H1 (cell line): ENCODE measurements at regions not wholly inside any gene's neighbourhood (a gene's known extent, or its start where the extent isn't known, plus 50 kb on each side); places are given as distances from the start of the nearest gene placed in this dataset.

Experiments
- CTCF ChIA-PET: fragments of 300-600 bp; sonication (Branson Sonifier 250); formaldehyde crosslinking; loops from one replicate; lab custom pipeline; 2021; ENCODE audit not compliant: partially characterized antibody; lab: Charles Lee
- POLR2A ChIA-PET: fragments of 300-600 bp; sonication (Branson Sonifier 250); formaldehyde crosslinking; loops from one replicate; lab custom pipeline; 2021; ENCODE audit warnings: inconsistent platforms; ENCODE audit not compliant: partially characterized antibody; lab: Charles Lee
- DNase-seq, 2 experiments: peaks; one replicate each; pipeline versions ENCODE4 v3.0.0 to v3.0.0-alpha.2; 2010 to 2022; ENCODE audit warnings: low spot score in 2 of 2, low read depth in 1 of 2, mixed read lengths in 1 of 2
- FAIRE-seq: peaks from 2 replicates; lab custom pipeline; 2011; peaks lifted over from hg19 to GRCh38; lab: Jason Lieb, UNC
- H2AFZ ChIP-seq: 2 replicates; pipeline ENCODE4 v1.8.1; 2012; ENCODE audit warnings: low read length, inconsistent platforms
- H2AK5ac ChIP-seq: 2 replicates; pipeline ENCODE4 v1.6.1; 2013; ENCODE audit warnings: low read depth, low read length
- H2BK120ac ChIP-seq: replicated peaks from 2 replicates; pipeline ENCODE3; 2013; ENCODE audit warnings: low read depth, low read length, inconsistent platforms
- H2BK12ac ChIP-seq: 2 replicates; pipeline ENCODE4 v1.6.1; 2013; ENCODE audit warnings: low read depth, low read length
- H2BK15ac ChIP-seq: 2 replicates; pipeline ENCODE4 v1.6.1; 2013; ENCODE audit warnings: low read length
- H2BK20ac ChIP-seq: 2 replicates; pipeline ENCODE4 v1.6.1; 2013; ENCODE audit warnings: low read length
- H2BK5ac ChIP-seq: 2 replicates; pipeline ENCODE4 v1.6.1; 2013; ENCODE audit warnings: low read depth, low read length
- H3K14ac ChIP-seq: 2 replicates; pipeline ENCODE4 v1.6.1; 2013; ENCODE audit warnings: inconsistent platforms; ENCODE audit not compliant: insufficient read length
- H3K18ac ChIP-seq: 2 replicates; pipeline ENCODE4 v1.6.1; 2013; ENCODE audit warnings: low read length; ENCODE audit errors: extremely low read depth
- H3K23ac ChIP-seq: 2 replicates; pipeline ENCODE4 v1.6.1; 2013; ENCODE audit warnings: inconsistent platforms; ENCODE audit not compliant: insufficient read length
- H3K23me2 ChIP-seq: 2 replicates; pipeline ENCODE4 v1.6.1; 2013; ENCODE audit warnings: low read depth, low read length
- H3K27ac ChIP-seq: 2 replicates; pipeline ENCODE4 v1.6.1; 2011; ENCODE audit warnings: low read depth, low read length, inconsistent platforms
- H3K27me3 ChIP-seq, 4 experiments: replicated peaks in 1 of 4; 1 replicate in 1 of 4; 2 replicates in 3 of 4; pipeline versions ENCODE4 v1.6.1 to v1.8.1; 2011 to 2013; ENCODE audit warnings: low read length in 3 of 4, mild to moderate bottlenecking in 3 of 4, inconsistent platforms in 2 of 4, mixed read lengths in 2 of 4, moderate library complexity in 1 of 4; ENCODE audit not compliant: control insufficient read depth in 3 of 4, insufficient read depth in 3 of 4; ENCODE audit errors: extremely low read depth in 1 of 4
- H3K36me3 ChIP-seq, 4 experiments: 2 replicates each; pipeline versions ENCODE4 v1.6.1 to v1.8.1; 2011 to 2013; ENCODE audit warnings: mild to moderate bottlenecking in 4 of 4, low read length in 3 of 4, moderate library complexity in 2 of 4, control low read depth in 1 of 4, inconsistent platforms in 1 of 4; ENCODE audit not compliant: insufficient read depth in 4 of 4, control insufficient read depth in 2 of 4
- H3K4ac ChIP-seq: replicated peaks from 2 replicates; pipeline ENCODE3; 2013; ENCODE audit warnings: low read length, low read depth, mixed read lengths, inconsistent platforms; ENCODE audit not compliant: insufficient read length
- H3K4me1 ChIP-seq, 4 experiments: replicated peaks in 1 of 4; 1 replicate in 1 of 4; 2 replicates in 3 of 4; pipeline versions ENCODE4 v1.6.1 to v1.8.1; 2011 to 2013; ENCODE audit warnings: low read length in 3 of 4, inconsistent platforms in 2 of 4, mixed read lengths in 1 of 4; ENCODE audit not compliant: insufficient read depth in 4 of 4, control insufficient read depth in 3 of 4
- H3K4me2 ChIP-seq, 2 experiments: 2 replicates each; pipeline versions ENCODE4 v1.6.1 to v1.8.1; 2011 to 2013; ENCODE audit warnings: low read depth in 2 of 2, low read length in 2 of 2, control low read depth in 1 of 2, inconsistent platforms in 1 of 2, mild to moderate bottlenecking in 1 of 2; ENCODE audit not compliant: insufficient read depth in 1 of 2
- H3K4me3 ChIP-seq, 4 experiments: fragments of 200-600, 300-600 bp in 1 of 4; sonication (generic), shearing (Covaris generic), sonication (Bioruptor Twin) in 1 of 4; 2 replicates each; pipeline versions ENCODE4 v1.5.1 to v1.8.1; 2011 to 2016; ENCODE audit warnings: low read length in 4 of 4, low read depth in 3 of 4, control low read depth in 2 of 4, inconsistent platforms in 2 of 4, mild to moderate bottlenecking in 2 of 4, mixed read lengths in 1 of 4, moderate library complexity in 1 of 4; ENCODE audit not compliant: insufficient read depth in 2 of 4; ENCODE audit errors: extremely low read depth in 1 of 4
- H3K56ac ChIP-seq: replicated peaks from 2 replicates; pipeline ENCODE3; 2013; ENCODE audit warnings: low read depth, mild to moderate bottlenecking, mixed read lengths, low read length, inconsistent platforms; ENCODE audit not compliant: insufficient read length
- H3K79me1 ChIP-seq: 2 replicates; pipeline ENCODE4 v1.6.1; 2013; ENCODE audit warnings: low read depth, low read length, control low read depth
- H3K79me2 ChIP-seq, 2 experiments: 2 replicates each; pipeline versions ENCODE4 v1.6.1 to v1.8.1; 2012 to 2013; ENCODE audit warnings: low read length in 2 of 2, mild to moderate bottlenecking in 2 of 2, inconsistent platforms in 1 of 2; ENCODE audit not compliant: insufficient read depth in 2 of 2, control insufficient read depth in 1 of 2
- H3K9ac ChIP-seq, 4 experiments: replicated peaks in 1 of 4; 1 replicate in 1 of 4; 2 replicates in 3 of 4; pipeline versions ENCODE4 v1.6.1 to v1.8.1; 2011 to 2013; ENCODE audit warnings: low read depth in 3 of 4, low read length in 3 of 4, control low read depth in 2 of 4, mild to moderate bottlenecking in 2 of 4, moderate library complexity in 2 of 4, inconsistent platforms in 1 of 4; ENCODE audit errors: extremely low read depth in 1 of 4
- H3K9me3 ChIP-seq, 2 experiments: 2 replicates each; pipeline versions ENCODE4 v1.6.1 to v1.8.1; 2012 to 2013; ENCODE audit warnings: mild to moderate bottlenecking in 2 of 2, moderate library complexity in 2 of 2, control low read depth in 1 of 2, inconsistent platforms in 1 of 2, low read depth in 1 of 2, low read length in 1 of 2, mixed read lengths in 1 of 2; ENCODE audit not compliant: insufficient read depth in 2 of 2
- H4K20me1 ChIP-seq, 2 experiments: replicated peaks in 1 of 2; 2 replicates each; pipeline versions ENCODE3 to v1.8.1; 2011 to 2013; ENCODE audit warnings: inconsistent platforms in 2 of 2, low read length in 2 of 2, mild to moderate bottlenecking in 1 of 2; ENCODE audit not compliant: insufficient read depth in 2 of 2, control insufficient read depth in 1 of 2
- H4K5ac ChIP-seq: 2 replicates; pipeline ENCODE4 v1.6.1; 2013; ENCODE audit warnings: low read length, low read depth, mixed read lengths, inconsistent platforms; ENCODE audit not compliant: insufficient read length
- H4K8ac ChIP-seq: 2 replicates; pipeline ENCODE4 v1.8.0; 2013; ENCODE audit warnings: mild to moderate bottlenecking, moderate library complexity, low read length, inconsistent platforms; ENCODE audit not compliant: insufficient read depth; ENCODE audit errors: extremely low read depth
- H4K91ac ChIP-seq: replicated peaks from 2 replicates; pipeline ENCODE3; 2013; ENCODE audit warnings: low read length, mixed read lengths, inconsistent platforms; ENCODE audit not compliant: insufficient read length
- CHD2 ChIP-seq: IDR thresholded peaks from 2 replicates; pipeline ENCODE4 v1.6.1; 2012; ENCODE audit warnings: low read length, improper control_type of control experiment
- JUND ChIP-seq: IDR thresholded peaks from 2 replicates; pipeline ENCODE4 v1.6.1; 2011; ENCODE audit warnings: mild to moderate bottlenecking, improper control_type of control experiment, low read length
- WGBS, 2 experiments: shearing (Covaris generic) in 1 of 2; methylation state at CpG; one replicate each; pipeline versions ENCODE4 v1.1.6 to v1.1.7; 2013 to 2015; ENCODE audit warnings: low lambda C conversion rate in 2 of 2, mixed read lengths in 2 of 2, inconsistent platforms in 1 of 2, low coverage in 1 of 2, missing lambda C conversion rate in 1 of 2; ENCODE audit not compliant: insufficient replicate concordance in 2 of 2, insufficient coverage in 1 of 2, insufficient read length in 1 of 2; ENCODE audit errors: extremely low coverage in 1 of 2, missing lambda C conversion rate in 1 of 2; 5-methylcytosine and 5-hydroxymethylcytosine counted together

GRCh38 chr1:57623039-57623790 is 199.4 kb upstream of the DAB1 start:
- Histone ChIP-seq H2AK5ac (no peak overlapping the region), H3K4me3 (no peak overlapping the region), H3K4me2 (no peak overlapping the region; a peak in 1 of 4 replicates)

More at GRCh38 chr1:57623039-57623790, 199.4 kb upstream of the DAB1 start:
- Histone ChIP-seq H3K4ac (no peak overlapping the region), H2BK120ac (no peak overlapping the region), H2BK20ac (no peak overlapping the region), H3K27ac (no peak overlapping the region), H3K4me1 (peaks cover 0 to 13% (median 4%) of the 10 kb centered on the region in 4 experiments; a peak in 5 of 7 replicates), H3K9me3 (no peaks in the 10 kb centered on the region), H3K56ac (no peak overlapping the region), H3K23ac (no peak overlapping the region), H4K5ac (no peak overlapping the region), H2AFZ (no peak overlapping the region), H2BK15ac (peak overlapping the region; percentile 73; the same call in 1 of the 2 replicates), H3K36me3 (no peaks in the 10 kb centered on the region), H3K79me1 (no peaks in the 10 kb centered on the region), H2BK5ac (no peak overlapping the region), H3K23me2 (no peaks in the 10 kb centered on the region; the same call in 1 of the 2 replicates), H4K91ac (no peak overlapping the region), H3K9ac (no peak overlapping the region), H3K79me2 (no peaks in the 10 kb centered on the region), H3K14ac (no peak overlapping the region), H4K20me1 (no peaks in the 10 kb centered on the region), H4K8ac (no peak overlapping the region), H3K18ac (no peak overlapping the region), H2BK12ac (peak overlapping the region; percentile 18; the same call in 1 of the 2 replicates), H3K27me3 (no peaks in the 10 kb centered on the region)
- no peak for FAIRE-seq
- peak in 1 of 2 experiments; percentile 51 for DNase-seq
- POLR2A ChIA-PET, result interaction anchor here (0.6 kb wide), 1 partner anchor 979 kb away, joined by 3 read pairs; no protein-coding TSS in a partner anchor
- TF ChIP-seq CHD2, result no peak
- 0 out of 2 replicates have a peak, but pooled peaks have one; percentile 18 for TF ChIP-seq JUND
- CTCF ChIA-PET, result interaction anchor here (1.7 to 1.9 kb wide), 2 partner anchors 10 to 60 kb away, joined by 5 to 6 read pairs; no protein-coding TSS in a partner anchor
- 69% methylated on average over 18 of the region's 18 CpGs; no CpG with 5 or more reads in 1 of the 2 experiments for WGBS, 2 experiments
